K562 (cell line): ENCODE measurements at regions not wholly inside any gene's neighbourhood (a gene's known extent, or its start where the extent isn't known, plus 50 kb on each side); places are given as distances from the start of the nearest gene placed in this dataset.

Experiments
- CBX3 ChIP-seq, 2 experiments: IDR thresholded peaks; 1 replicate in 1 of 2; 2 replicates in 1 of 2; pipeline ENCODE4 v1.6.1; 2012; ENCODE audit warnings: inconsistent platforms in 2 of 2, low read length in 2 of 2, borderline replicate concordance in 1 of 2, control low read depth in 1 of 2
- CEBPB ChIP-seq: fragments of 450-650 bp; IDR thresholded peaks from 2 replicates; pipeline ENCODE4 v1.6.1; 2016; ENCODE audit warnings: missing genetic modification characterization, missing compliant biosample characterization
- DEAF1 ChIP-seq: fragments of 450-650 bp; formaldehyde crosslinking; IDR thresholded peaks from 2 replicates; pipeline ENCODE4 v1.4.0; 2020; ENCODE audit warnings: mild to moderate bottlenecking, moderate library complexity
- GABPB2 ChIP-seq: fragments of 250-450 bp; sonication (Bioruptor Pico); conservative IDR thresholded peaks from 2 replicates; pipeline ENCODE4 v1.5.1; 2021; ENCODE audit warnings: mild to moderate bottlenecking
- GATAD2A ChIP-seq: fragments of 450-650 bp; IDR thresholded peaks from 2 replicates; pipeline ENCODE4 v1.6.1; 2017
- GTF3C2 ChIP-seq: IDR thresholded peaks from 3 replicates; pipeline ENCODE4 v1.6.1; 2011; ENCODE audit warnings: borderline replicate concordance, mild to moderate bottlenecking, moderate library complexity; ENCODE audit not compliant: insufficient read length; ENCODE audit errors: extremely low read depth
- HDAC6 ChIP-seq: IDR thresholded peaks from 2 replicates; pipeline ENCODE4 v1.6.1; 2012; ENCODE audit warnings: low read depth, mild to moderate bottlenecking, control low read depth, inconsistent platforms, low read length, moderate library complexity
- HDAC8 ChIP-seq: fragments of 450-650 bp; IDR thresholded peaks from 2 replicates; pipeline ENCODE4 v1.6.1; 2016; ENCODE audit warnings: mild to moderate bottlenecking, missing genetic modification characterization, moderate library complexity, missing compliant biosample characterization
- IRF9 ChIP-seq: fragments of 450-650 bp; IDR thresholded peaks from 2 replicates; pipeline ENCODE4 v1.6.1; 2016; ENCODE audit warnings: missing biosample characterization, missing genetic modification characterization
- KHSRP ChIP-seq: fragments of 450-650 bp; IDR thresholded peaks from 2 replicates; pipeline ENCODE4 v1.6.1; 2017
- L3MBTL2 ChIP-seq: fragments of 450-650 bp; IDR thresholded peaks from 2 replicates; pipeline ENCODE4 v1.6.1; 2016; ENCODE audit warnings: mild to moderate bottlenecking, moderate library complexity
- LEF1 ChIP-seq: fragments of 450-650 bp; IDR thresholded peaks from 2 replicates; pipeline ENCODE4 v1.6.1; 2016; ENCODE audit warnings: mild to moderate bottlenecking
- MAFF ChIP-seq: IDR thresholded peaks from 2 replicates; pipeline ENCODE4 v1.6.1; 2012; ENCODE audit warnings: low read length, improper control_type of control experiment
- MAFK ChIP-seq: IDR thresholded peaks from 2 replicates; pipeline ENCODE4 v1.6.1; 2011; ENCODE audit warnings: low read length, improper control_type of control experiment
- NFATC3 ChIP-seq: fragments of 450-650 bp; IDR thresholded peaks from 2 replicates; pipeline ENCODE4 v1.6.1; 2017; ENCODE audit warnings: mild to moderate bottlenecking
- PHF8 ChIP-seq: fragments of 200-600 bp; sonication (generic); IDR thresholded peaks from 2 replicates; pipeline ENCODE4 v1.6.1; 2012; ENCODE audit warnings: mixed run types, mild to moderate bottlenecking, inconsistent platforms, low read length, moderate library complexity, borderline replicate concordance
- RHOXF2B ChIP-seq: fragments of 250-450 bp; sonication (Bioruptor Pico); conservative IDR thresholded peaks from 2 replicates; pipeline ENCODE4 v1.5.1; 2021
- SOX6 ChIP-seq: fragments of 450-650 bp; IDR thresholded peaks from 2 replicates; pipeline ENCODE4 v1.6.1; 2014; ENCODE audit warnings: mild to moderate bottlenecking
- STAT5B ChIP-seq: fragments of 250-450 bp; sonication (Bioruptor Pico); IDR thresholded peaks from 2 replicates; pipeline ENCODE4 v1.8.0; 2021; ENCODE audit warnings: mild to moderate bottlenecking, inconsistent platforms
- TAF9B ChIP-seq: fragments of 450-650 bp; IDR thresholded peaks from 2 replicates; pipeline ENCODE4 v1.6.1; 2018; ENCODE audit warnings: mild to moderate bottlenecking; ENCODE audit not compliant: partially characterized antibody
- TEAD2 ChIP-seq: fragments of 450-650 bp; IDR thresholded peaks from 2 replicates; pipeline ENCODE4 v1.6.1; 2016; ENCODE audit warnings: missing genetic modification characterization, control low read depth, missing compliant biosample characterization
- TRIM24 ChIP-seq, 2 experiments: fragments of 450-650 bp; IDR thresholded peaks; 2 replicates each; pipeline ENCODE4 v1.6.1; 2016
- ZBTB17 ChIP-seq: fragments of 450-650 bp; formaldehyde crosslinking; IDR thresholded peaks from 2 replicates; pipeline ENCODE4 v1.4.0; 2020; ENCODE audit warnings: mild to moderate bottlenecking
- ZNF217 ChIP-seq: sonication (generic); formaldehyde crosslinking; IDR thresholded peaks from 2 replicates; pipeline ENCODE4 v1.8.0; 2022; ENCODE audit warnings: mild to moderate bottlenecking, missing genetic modification reagents
- ZNF239 ChIP-seq: fragments of 250-450 bp; sonication (Bioruptor Pico); IDR thresholded peaks from 2 replicates; pipeline ENCODE4 v1.4.0; 2020; ENCODE audit warnings: mild to moderate bottlenecking
- ZNF253 ChIP-seq: fragments of 250-450 bp; sonication (Bioruptor Pico); conservative IDR thresholded peaks from 2 replicates; pipeline ENCODE4 v1.6.1; 2021; ENCODE audit warnings: mild to moderate bottlenecking
- ZNF347 ChIP-seq: fragments of 450-650 bp; formaldehyde crosslinking; IDR thresholded peaks from 2 replicates; pipeline ENCODE4 v1.4.0; 2020; ENCODE audit warnings: low read depth, mild to moderate bottlenecking, moderate library complexity
- ZNF699 ChIP-seq: fragments of 250-450 bp; sonication (Bioruptor Pico); IDR thresholded peaks from 2 replicates; pipeline ENCODE4 v1.8.0; 2021; ENCODE audit warnings: mild to moderate bottlenecking, moderate library complexity; ENCODE audit not compliant: insufficient replicate concordance
- ZZZ3 ChIP-seq: fragments of 450-650 bp; IDR thresholded peaks from 2 replicates; pipeline ENCODE4 v1.6.1; 2016; ENCODE audit warnings: antibody characterized with exemption, mild to moderate bottlenecking, moderate library complexity

GRCh38 chr6:144886682-144887081 lies 601.5 kb downstream of the UTRN start (continued):
- TF ChIP-seq TRIM24 (IDR thresholded peaks at IDR 0.05) (peak; percentile 98 to 99), ZZZ3 (no peak), KHSRP (peak; percentile 96), ZNF699 (CRISPR knock-in tag) (no peak), ZBTB17 (CRISPR knock-in tag) (peak; percentile 85), HDAC6 (no peak), IRF9 (peak; percentile 58), MAFF (peak; percentile 79), DEAF1 (no peak), HDAC8 (tag) (no peak), STAT5B (no peak), ZNF217 (CRISPR knock-in tag) (no peak), NFATC3 (peak; percentile 81; the same call in 1 of the 2 replicates), GABPB2 (CRISPR knock-in tag) (no peak), CBX3 (IDR thresholded peaks at IDR 0.05; ENCODE audit: borderline replicate concordance in 1 of 2, low read length in 2 of 2) (0 out of 3 replicates have a peak, but pooled peaks of 1 of the 2 experiments have one; percentile 24), PHF8 (no peak), SOX6 (peak; percentile 99), L3MBTL2 (peak; percentile 44; the same call in 1 of the 2 replicates), ZNF347 (CRISPR knock-in tag) (no peak), CEBPB (tag) (no peak), RHOXF2B (CRISPR knock-in tag) (no peak), GTF3C2 (no peak), ZNF239 (CRISPR knock-in tag) (peak; percentile 69; the same call in 1 of the 2 replicates), MAFK (peak; percentile 78), TEAD2 (no peak; the same call in 1 of the 2 replicates), ZNF253 (CRISPR knock-in tag) (0 out of 2 replicates have a peak, but pooled peaks have one; percentile 13), LEF1 (peak; percentile 96), TAF9B (no peak), GATAD2A (peak; percentile 26; the same call in 1 of the 2 replicates)
